ENCODE measurements at regions not wholly inside any gene's neighbourhood (a gene's known extent, or its start where the extent isn't known, plus 50 kb on each side); places are given as distances from the start of the nearest gene placed in this dataset.

DNA sequence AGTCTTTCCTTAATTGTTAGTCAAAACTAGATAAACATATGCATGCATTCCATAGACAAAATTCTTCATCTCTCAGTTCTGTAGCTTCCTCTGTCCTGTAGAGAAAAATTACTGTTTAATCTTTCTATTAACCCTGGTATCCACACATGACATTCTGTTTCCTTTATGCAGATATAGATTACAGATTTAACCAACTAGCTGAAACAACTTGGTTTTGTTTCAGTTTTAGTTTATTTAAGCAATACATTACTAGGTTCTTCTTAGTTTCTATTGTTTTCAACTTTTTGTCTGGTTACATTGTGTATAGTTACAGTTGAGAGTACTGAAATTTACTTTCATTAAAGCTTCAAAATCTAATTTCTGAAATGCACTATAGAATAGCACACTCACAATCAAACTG, 933.9 kb upstream of the EPHA5 start:
- TF ChIP-seq, protein P1, sequence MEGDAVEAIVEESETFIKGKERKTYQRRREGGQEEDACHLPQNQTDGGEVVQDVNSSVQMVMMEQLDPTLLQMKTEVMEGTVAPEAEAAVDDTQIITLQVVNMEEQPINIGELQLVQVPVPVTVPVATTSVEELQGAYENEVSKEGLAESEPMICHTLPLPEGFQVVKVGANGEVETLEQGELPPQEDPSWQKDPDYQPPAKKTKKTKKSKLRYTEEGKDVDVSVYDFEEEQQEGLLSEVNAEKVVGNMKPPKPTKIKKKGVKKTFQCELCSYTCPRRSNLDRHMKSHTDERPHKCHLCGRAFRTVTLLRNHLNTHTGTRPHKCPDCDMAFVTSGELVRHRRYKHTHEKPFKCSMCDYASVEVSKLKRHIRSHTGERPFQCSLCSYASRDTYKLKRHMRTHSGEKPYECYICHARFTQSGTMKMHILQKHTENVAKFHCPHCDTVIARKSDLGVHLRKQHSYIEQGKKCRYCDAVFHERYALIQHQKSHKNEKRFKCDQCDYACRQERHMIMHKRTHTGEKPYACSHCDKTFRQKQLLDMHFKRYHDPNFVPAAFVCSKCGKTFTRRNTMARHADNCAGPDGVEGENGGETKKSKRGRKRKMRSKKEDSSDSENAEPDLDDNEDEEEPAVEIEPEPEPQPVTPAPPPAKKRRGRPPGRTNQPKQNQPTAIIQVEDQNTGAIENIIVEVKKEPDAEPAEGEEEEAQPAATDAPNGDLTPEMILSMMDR (IDR thresholded peaks at IDR 0.05), result no peak
- TF ChIP-seq POLR2AphosphoS5 (IDR thresholded peaks at IDR 0.05; ENCODE audit: low read depth, low read length), result no peak
- TF ChIP-seq, protein P2, sequence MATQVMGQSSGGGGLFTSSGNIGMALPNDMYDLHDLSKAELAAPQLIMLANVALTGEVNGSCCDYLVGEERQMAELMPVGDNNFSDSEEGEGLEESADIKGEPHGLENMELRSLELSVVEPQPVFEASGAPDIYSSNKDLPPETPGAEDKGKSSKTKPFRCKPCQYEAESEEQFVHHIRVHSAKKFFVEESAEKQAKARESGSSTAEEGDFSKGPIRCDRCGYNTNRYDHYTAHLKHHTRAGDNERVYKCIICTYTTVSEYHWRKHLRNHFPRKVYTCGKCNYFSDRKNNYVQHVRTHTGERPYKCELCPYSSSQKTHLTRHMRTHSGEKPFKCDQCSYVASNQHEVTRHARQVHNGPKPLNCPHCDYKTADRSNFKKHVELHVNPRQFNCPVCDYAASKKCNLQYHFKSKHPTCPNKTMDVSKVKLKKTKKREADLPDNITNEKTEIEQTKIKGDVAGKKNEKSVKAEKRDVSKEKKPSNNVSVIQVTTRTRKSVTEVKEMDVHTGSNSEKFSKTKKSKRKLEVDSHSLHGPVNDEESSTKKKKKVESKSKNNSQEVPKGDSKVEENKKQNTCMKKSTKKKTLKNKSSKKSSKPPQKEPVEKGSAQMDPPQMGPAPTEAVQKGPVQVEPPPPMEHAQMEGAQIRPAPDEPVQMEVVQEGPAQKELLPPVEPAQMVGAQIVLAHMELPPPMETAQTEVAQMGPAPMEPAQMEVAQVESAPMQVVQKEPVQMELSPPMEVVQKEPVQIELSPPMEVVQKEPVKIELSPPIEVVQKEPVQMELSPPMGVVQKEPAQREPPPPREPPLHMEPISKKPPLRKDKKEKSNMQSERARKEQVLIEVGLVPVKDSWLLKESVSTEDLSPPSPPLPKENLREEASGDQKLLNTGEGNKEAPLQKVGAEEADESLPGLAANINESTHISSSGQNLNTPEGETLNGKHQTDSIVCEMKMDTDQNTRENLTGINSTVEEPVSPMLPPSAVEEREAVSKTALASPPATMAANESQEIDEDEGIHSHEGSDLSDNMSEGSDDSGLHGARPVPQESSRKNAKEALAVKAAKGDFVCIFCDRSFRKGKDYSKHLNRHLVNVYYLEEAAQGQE (IDR thresholded peaks at IDR 0.05; ENCODE audit: insufficient read depth in 1 of 2, low read depth in 2 of 2, low read length in 1 of 2), result no peak
- TF ChIP-seq TCF7L2 (IDR thresholded peaks at IDR 0.05; ENCODE audit: low read depth, low read length), result no peak
- TF ChIP-seq SIN3A (IDR thresholded peaks at IDR 0.05; ENCODE audit: borderline replicate concordance, insufficient read depth, low read depth, low read length), result no peak

All from Panc1 (cell line).